AG04449 (cell line): ENCODE measurements at regions not wholly inside any gene's neighbourhood (a gene's known extent, or its start where the extent isn't known, plus 50 kb on each side); places are given as distances from the start of the nearest gene placed in this dataset.

Source experiments
- CTCF ChIA-PET: fragments of 350-600 bp; formaldehyde crosslinking; extraction: SDS; loops from one replicate; lab custom pipeline; 2021; ENCODE audit warnings: antibody characterized with exemption; lab: Yijun Ruan, JAX
- POLR2A ChIA-PET: fragments of 400-600, 350-600 bp; formaldehyde crosslinking; extraction: SDS; loops from one replicate; lab custom pipeline; 2020; ENCODE audit warnings: antibody characterized with exemption, inconsistent platforms; lab: Yijun Ruan, JAX
- DNase-seq: peaks from one replicate; pipeline ENCODE4 v3.0.0-alpha.2; 2010; ENCODE audit warnings: low read depth, low spot score
- H3K4me3 ChIP-seq: 2 replicates; pipeline ENCODE4 v1.5.1; 2011; ENCODE audit warnings: low read depth, mild to moderate bottlenecking, control low read depth, low read length
- TF ChIP-seq, protein P1 (sequence below): IDR thresholded peaks from one replicate; pipeline ENCODE4 v1.5.1; 2011; ENCODE audit warnings: mild to moderate bottlenecking, moderate library complexity, low read length, control low read depth, inconsistent platforms; ENCODE audit not compliant: insufficient read depth; ENCODE audit errors: missing control alignments

- no peak for DNase-seq
- POLR2A ChIA-PET: no interaction called here
- CTCF ChIA-PET: interaction anchor here (0.9 kb wide), 1 partner anchor 41 kb away, joined by 3 read pairs; no protein-coding TSS in a partner anchor
- TF ChIP-seq, protein P1, sequence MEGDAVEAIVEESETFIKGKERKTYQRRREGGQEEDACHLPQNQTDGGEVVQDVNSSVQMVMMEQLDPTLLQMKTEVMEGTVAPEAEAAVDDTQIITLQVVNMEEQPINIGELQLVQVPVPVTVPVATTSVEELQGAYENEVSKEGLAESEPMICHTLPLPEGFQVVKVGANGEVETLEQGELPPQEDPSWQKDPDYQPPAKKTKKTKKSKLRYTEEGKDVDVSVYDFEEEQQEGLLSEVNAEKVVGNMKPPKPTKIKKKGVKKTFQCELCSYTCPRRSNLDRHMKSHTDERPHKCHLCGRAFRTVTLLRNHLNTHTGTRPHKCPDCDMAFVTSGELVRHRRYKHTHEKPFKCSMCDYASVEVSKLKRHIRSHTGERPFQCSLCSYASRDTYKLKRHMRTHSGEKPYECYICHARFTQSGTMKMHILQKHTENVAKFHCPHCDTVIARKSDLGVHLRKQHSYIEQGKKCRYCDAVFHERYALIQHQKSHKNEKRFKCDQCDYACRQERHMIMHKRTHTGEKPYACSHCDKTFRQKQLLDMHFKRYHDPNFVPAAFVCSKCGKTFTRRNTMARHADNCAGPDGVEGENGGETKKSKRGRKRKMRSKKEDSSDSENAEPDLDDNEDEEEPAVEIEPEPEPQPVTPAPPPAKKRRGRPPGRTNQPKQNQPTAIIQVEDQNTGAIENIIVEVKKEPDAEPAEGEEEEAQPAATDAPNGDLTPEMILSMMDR: no peak
- no peak overlapping the region for H3K4me3 ChIP-seq
Measured at GRCh38 chr6:144999127-144999526, 714.0 kb downstream of the UTRN start.

DNA sequence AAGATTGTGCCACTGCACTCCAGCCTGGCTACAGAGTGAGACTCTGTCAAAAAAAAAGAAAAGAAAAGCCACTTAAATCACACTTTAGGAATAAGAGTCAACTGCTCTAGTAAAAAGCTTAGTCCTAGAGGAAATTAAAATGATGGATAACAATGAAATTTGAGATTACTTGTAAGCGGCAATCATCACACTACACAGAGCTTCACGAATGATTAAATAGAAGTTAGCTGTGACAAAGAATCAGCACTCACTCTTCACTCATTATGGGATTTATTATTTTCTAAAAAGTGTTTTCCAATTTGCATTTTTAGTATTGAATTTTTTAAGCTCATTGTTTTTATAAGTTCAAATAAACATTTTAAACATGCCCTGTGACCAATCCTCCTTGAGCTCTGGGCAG lies 718.0 kb downstream of the UTRN start:
- POLR2A ChIA-PET: no interaction called here
- CTCF ChIA-PET: interaction anchor here (1.0 kb wide), 3 partner anchors 24 to 418 kb away, joined by 3 read pairs; no protein-coding TSS in a partner anchor
- TF ChIP-seq, protein P1: no peak
- H3K4me3 ChIP-seq: no peak overlapping the region
- DNase-seq: no peak

DNA sequence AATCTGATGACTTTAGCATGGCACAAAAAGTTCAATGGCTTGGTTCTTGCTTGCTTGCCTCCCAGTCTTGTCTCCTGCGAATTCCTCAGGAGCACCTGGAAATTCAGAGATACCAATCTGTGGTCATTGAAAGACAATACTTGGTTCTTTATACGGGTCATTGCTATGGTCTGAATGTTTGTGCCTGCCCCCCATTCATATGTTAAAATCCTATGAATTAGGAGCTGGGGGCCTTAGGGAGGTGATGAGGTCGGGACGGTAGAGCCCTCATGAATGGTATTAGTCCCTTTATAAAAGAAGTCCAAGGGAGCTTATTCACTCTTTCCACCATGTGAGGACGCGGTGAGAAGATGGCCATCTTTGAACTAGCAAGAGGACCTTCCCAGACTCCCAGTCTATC lies 721.8 kb downstream of the UTRN start:
- TF ChIP-seq, protein P1: no peak
- no peak overlapping the region for H3K4me3 ChIP-seq
- CTCF ChIA-PET: no interaction called here
- no peak for DNase-seq
- POLR2A ChIA-PET: no interaction called here

GRCh38 chr6:145008715-145009114 lies 723.6 kb downstream of the UTRN start:
- TF ChIP-seq, protein P1: no peak
- POLR2A ChIA-PET: interaction anchor here (0.8 kb wide), 1 partner anchor 69 kb away, joined by 3 read pairs; no protein-coding TSS in a partner anchor
- DNase-seq: no peak
- no peak overlapping the region for H3K4me3 ChIP-seq
- CTCF ChIA-PET: interaction anchor here (1.0 to 1.6 kb wide), 2 partner anchors 11 to 19 kb away, joined by 3 read pairs; no protein-coding TSS in a partner anchor

GRCh38 chr6:145009711-145010110 lies 724.6 kb downstream of the UTRN start:
- no peak overlapping the region for H3K4me3 ChIP-seq
- ChIA-PET POLR2A (no interaction called here), CTCF (interaction anchor here (1.0 to 1.6 kb wide), 2 partner anchors 12 to 18 kb away, joined by 3 read pairs; no protein-coding TSS in a partner anchor)
- DNase-seq: no peak
- TF ChIP-seq, protein P1: no peak

- no peak overlapping the region for H3K4me3 ChIP-seq
- ChIA-PET POLR2A (no interaction called here), CTCF (interaction anchor here (1.8 kb wide), 1 partner anchor 15 kb away, joined by 6 read pairs; no protein-coding TSS in a partner anchor)
- TF ChIP-seq, protein P1: no peak
- no peak for DNase-seq
Measured at GRCh38 chr6:145012039-145012662, 723.2 kb downstream of the EPM2A start.
